ENCODE measurements at regions not wholly inside any gene's neighbourhood (a gene's known extent, or its start where the extent isn't known, plus 50 kb on each side); places are given as distances from the start of the nearest gene placed in this dataset.

DNA sequence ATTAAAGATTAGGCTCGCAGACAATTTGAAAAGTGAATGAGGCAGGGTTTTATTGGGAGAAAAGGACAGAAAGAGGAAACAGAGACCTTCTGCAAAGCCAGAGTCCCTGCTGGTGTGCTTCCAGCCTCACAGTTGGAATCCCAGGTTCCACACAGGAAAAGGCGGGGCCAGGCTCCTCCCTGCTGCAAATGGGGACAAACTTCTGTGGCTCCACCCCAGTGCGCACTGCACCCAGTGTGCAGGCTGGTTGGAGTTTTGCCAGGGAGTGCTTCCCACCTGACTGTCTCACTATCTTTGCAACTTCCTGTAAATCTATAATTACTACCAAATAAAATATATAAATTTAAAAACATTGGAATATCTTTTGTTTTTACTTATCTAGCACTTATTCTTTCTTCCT, 386.0 kb upstream of the GRIN3A start:
- Histone ChIP-seq H3K36me3 (no peaks in the 10 kb centered on the region), H3K27ac (replicated peaks in 1 of 4) (no peak overlapping the region), H3K4me1 (no peaks in the 10 kb centered on the region), H3K27me3 (no peaks in the 10 kb centered on the region), H3K9me3 (peaks cover 0 to 6% (median 3%) of the 10 kb centered on the region in 4 donors), H3K4me3 (no peak overlapping the region)
- 87% methylated on average over 3 of the region's 3 CpGs for WGBS
- no peak for DNase-seq (ENCODE audit: extremely low spot score)
- intact Hi-C loops (cut with DNase I), result no loop called here
- no peak for TF ChIP-seq EP300 (IDR thresholded peaks at IDR 0.05)
- TF ChIP-seq POLR2AphosphoS5 (IDR thresholded peaks at IDR 0.05), result no peak
- TF ChIP-seq POLR2A (IDR thresholded peaks at IDR 0.05; ENCODE audit: low read depth), result no peak
- no peak for TF ChIP-seq CTCF (IDR thresholded peaks at IDR 0.05)

DNA sequence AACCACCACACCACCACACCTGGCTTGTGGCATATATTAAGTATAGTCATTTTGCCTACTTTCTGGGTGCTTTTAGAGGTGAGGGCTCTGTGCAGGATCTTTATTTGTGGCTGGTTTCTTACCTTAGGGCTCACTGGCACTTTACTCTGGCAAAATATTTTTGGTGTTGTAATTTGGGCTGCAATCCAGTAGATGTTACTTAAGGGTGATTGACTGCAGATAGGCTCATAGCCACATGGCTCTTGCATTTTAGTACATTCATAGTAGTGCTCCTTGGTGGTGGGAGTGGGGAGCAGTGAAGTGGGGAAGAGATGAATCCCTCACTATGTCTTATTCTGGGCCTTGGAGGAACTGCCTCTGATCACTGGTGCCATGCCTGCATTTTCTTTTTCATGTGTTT, 376.1 kb upstream of the GRIN3A start:
- DNase-seq (ENCODE audit: extremely low spot score), result no peak
- no peaks in the 10 kb centered on the region for H3K27me3 ChIP-seq
- H3K9me3 ChIP-seq, result peaks cover 0 to 14% (median 3%) of the 10 kb centered on the region in 4 donors
- intact Hi-C loops (cut with DNase I), result no loop called here
- no peak for TF ChIP-seq CTCF (IDR thresholded peaks at IDR 0.05)
- no peak for TF ChIP-seq POLR2A (IDR thresholded peaks at IDR 0.05; ENCODE audit: low read depth)
- no peak for TF ChIP-seq POLR2AphosphoS5 (IDR thresholded peaks at IDR 0.05)
- no peak for TF ChIP-seq EP300 (IDR thresholded peaks at IDR 0.05)
- no peaks in the 10 kb centered on the region for H3K4me1 ChIP-seq
- H3K27ac ChIP-seq (replicated peaks in 1 of 4), result no peak overlapping the region
- H3K36me3 ChIP-seq, result no peaks in the 10 kb centered on the region
- H3K4me3 ChIP-seq, result no peak overlapping the region

GRCh38 chr9:102113191-102113590, 374.7 kb upstream of the GRIN3A start:
- H3K4me3 ChIP-seq, result no peak overlapping the region
- H3K27ac ChIP-seq (replicated peaks in 1 of 4), result no peak overlapping the region
- no peak for TF ChIP-seq EP300 (IDR thresholded peaks at IDR 0.05)
- no peak for TF ChIP-seq POLR2A (IDR thresholded peaks at IDR 0.05; ENCODE audit: low read depth)
- no peak for TF ChIP-seq CTCF (IDR thresholded peaks at IDR 0.05)
- TF ChIP-seq POLR2AphosphoS5 (IDR thresholded peaks at IDR 0.05), result no peak
- no peaks in the 10 kb centered on the region for H3K36me3 ChIP-seq
- intact Hi-C loops (cut with DNase I), result no loop called here
- no peaks in the 10 kb centered on the region for H3K27me3 ChIP-seq
- H3K9me3 ChIP-seq, result peaks cover 0 to 14% (median 3%) of the 10 kb centered on the region in 4 donors
- no peak for DNase-seq (ENCODE audit: extremely low spot score)
- H3K4me1 ChIP-seq, result no peaks in the 10 kb centered on the region
- WGBS, result 79% methylated on average over 1 of the region's 1 CpG

GRCh38 chr9:102106439-102106838, 368.0 kb upstream of the GRIN3A start:
- Histone ChIP-seq H3K4me3 (no peak overlapping the region), H3K36me3 (no peaks in the 10 kb centered on the region), H3K9me3 (no peaks in the 10 kb centered on the region), H3K4me1 (no peaks in the 10 kb centered on the region), H3K27me3 (no peaks in the 10 kb centered on the region), H3K27ac (replicated peaks in 1 of 4) (no peak overlapping the region)
- 43% methylated on average over 1 of the region's 1 CpG for WGBS
- intact Hi-C loops (cut with DNase I), result no loop called here
- TF ChIP-seq POLR2A (IDR thresholded peaks at IDR 0.05; ENCODE audit: low read depth) (no peak), POLR2AphosphoS5 (IDR thresholded peaks at IDR 0.05) (no peak), EP300 (IDR thresholded peaks at IDR 0.05) (no peak), CTCF (IDR thresholded peaks at IDR 0.05) (no peak)
- no peak for DNase-seq (ENCODE audit: extremely low spot score)

GRCh38 chr9:102101723-102102122, 363.3 kb upstream of the GRIN3A start:
- H3K9me3 ChIP-seq, result peaks cover 0 to 3% (median 0%) of the 10 kb centered on the region in 4 donors
- intact Hi-C loops (cut with DNase I), result no loop called here
- DNase-seq (ENCODE audit: extremely low spot score), result no peak
- H3K4me3 ChIP-seq, result no peak overlapping the region
- no peaks in the 10 kb centered on the region for H3K36me3 ChIP-seq
- no peaks in the 10 kb centered on the region for H3K27me3 ChIP-seq
- H3K4me1 ChIP-seq, result no peaks in the 10 kb centered on the region
- no peak overlapping the region for H3K27ac ChIP-seq (replicated peaks in 1 of 4)
- no peak for TF ChIP-seq POLR2AphosphoS5 (IDR thresholded peaks at IDR 0.05)
- no peak for TF ChIP-seq CTCF (IDR thresholded peaks at IDR 0.05)
- TF ChIP-seq EP300 (IDR thresholded peaks at IDR 0.05), result no peak
- TF ChIP-seq POLR2A (IDR thresholded peaks at IDR 0.05; ENCODE audit: low read depth), result no peak

Data from esophagus muscularis mucosa (tissue), 4 donors.